ENCODE measurements at regions not wholly inside any gene's neighbourhood (a gene's known extent, or its start where the extent isn't known, plus 50 kb on each side); places are given as distances from the start of the nearest gene placed in this dataset.

DNA sequence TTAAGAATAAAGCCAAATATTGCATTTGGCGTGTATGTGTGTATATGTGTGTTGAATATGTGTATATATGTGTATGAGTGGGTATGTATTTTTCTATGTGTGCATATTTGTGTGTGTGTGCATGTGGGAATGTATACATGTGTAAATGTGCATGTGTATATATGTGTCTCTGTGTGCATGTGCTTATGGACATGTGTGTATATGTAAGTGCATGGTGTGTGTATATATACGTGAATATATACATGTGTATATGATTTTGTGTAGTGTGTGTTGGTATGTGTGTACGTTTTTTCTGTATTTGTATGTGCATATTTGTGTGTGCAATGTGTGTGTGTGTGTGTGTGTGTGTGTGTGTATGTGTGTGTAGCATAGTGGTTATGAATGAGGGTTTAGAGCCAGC lies 1021.0 kb downstream of the AACS start (continued):
- TF ChIP-seq, protein P1, sequence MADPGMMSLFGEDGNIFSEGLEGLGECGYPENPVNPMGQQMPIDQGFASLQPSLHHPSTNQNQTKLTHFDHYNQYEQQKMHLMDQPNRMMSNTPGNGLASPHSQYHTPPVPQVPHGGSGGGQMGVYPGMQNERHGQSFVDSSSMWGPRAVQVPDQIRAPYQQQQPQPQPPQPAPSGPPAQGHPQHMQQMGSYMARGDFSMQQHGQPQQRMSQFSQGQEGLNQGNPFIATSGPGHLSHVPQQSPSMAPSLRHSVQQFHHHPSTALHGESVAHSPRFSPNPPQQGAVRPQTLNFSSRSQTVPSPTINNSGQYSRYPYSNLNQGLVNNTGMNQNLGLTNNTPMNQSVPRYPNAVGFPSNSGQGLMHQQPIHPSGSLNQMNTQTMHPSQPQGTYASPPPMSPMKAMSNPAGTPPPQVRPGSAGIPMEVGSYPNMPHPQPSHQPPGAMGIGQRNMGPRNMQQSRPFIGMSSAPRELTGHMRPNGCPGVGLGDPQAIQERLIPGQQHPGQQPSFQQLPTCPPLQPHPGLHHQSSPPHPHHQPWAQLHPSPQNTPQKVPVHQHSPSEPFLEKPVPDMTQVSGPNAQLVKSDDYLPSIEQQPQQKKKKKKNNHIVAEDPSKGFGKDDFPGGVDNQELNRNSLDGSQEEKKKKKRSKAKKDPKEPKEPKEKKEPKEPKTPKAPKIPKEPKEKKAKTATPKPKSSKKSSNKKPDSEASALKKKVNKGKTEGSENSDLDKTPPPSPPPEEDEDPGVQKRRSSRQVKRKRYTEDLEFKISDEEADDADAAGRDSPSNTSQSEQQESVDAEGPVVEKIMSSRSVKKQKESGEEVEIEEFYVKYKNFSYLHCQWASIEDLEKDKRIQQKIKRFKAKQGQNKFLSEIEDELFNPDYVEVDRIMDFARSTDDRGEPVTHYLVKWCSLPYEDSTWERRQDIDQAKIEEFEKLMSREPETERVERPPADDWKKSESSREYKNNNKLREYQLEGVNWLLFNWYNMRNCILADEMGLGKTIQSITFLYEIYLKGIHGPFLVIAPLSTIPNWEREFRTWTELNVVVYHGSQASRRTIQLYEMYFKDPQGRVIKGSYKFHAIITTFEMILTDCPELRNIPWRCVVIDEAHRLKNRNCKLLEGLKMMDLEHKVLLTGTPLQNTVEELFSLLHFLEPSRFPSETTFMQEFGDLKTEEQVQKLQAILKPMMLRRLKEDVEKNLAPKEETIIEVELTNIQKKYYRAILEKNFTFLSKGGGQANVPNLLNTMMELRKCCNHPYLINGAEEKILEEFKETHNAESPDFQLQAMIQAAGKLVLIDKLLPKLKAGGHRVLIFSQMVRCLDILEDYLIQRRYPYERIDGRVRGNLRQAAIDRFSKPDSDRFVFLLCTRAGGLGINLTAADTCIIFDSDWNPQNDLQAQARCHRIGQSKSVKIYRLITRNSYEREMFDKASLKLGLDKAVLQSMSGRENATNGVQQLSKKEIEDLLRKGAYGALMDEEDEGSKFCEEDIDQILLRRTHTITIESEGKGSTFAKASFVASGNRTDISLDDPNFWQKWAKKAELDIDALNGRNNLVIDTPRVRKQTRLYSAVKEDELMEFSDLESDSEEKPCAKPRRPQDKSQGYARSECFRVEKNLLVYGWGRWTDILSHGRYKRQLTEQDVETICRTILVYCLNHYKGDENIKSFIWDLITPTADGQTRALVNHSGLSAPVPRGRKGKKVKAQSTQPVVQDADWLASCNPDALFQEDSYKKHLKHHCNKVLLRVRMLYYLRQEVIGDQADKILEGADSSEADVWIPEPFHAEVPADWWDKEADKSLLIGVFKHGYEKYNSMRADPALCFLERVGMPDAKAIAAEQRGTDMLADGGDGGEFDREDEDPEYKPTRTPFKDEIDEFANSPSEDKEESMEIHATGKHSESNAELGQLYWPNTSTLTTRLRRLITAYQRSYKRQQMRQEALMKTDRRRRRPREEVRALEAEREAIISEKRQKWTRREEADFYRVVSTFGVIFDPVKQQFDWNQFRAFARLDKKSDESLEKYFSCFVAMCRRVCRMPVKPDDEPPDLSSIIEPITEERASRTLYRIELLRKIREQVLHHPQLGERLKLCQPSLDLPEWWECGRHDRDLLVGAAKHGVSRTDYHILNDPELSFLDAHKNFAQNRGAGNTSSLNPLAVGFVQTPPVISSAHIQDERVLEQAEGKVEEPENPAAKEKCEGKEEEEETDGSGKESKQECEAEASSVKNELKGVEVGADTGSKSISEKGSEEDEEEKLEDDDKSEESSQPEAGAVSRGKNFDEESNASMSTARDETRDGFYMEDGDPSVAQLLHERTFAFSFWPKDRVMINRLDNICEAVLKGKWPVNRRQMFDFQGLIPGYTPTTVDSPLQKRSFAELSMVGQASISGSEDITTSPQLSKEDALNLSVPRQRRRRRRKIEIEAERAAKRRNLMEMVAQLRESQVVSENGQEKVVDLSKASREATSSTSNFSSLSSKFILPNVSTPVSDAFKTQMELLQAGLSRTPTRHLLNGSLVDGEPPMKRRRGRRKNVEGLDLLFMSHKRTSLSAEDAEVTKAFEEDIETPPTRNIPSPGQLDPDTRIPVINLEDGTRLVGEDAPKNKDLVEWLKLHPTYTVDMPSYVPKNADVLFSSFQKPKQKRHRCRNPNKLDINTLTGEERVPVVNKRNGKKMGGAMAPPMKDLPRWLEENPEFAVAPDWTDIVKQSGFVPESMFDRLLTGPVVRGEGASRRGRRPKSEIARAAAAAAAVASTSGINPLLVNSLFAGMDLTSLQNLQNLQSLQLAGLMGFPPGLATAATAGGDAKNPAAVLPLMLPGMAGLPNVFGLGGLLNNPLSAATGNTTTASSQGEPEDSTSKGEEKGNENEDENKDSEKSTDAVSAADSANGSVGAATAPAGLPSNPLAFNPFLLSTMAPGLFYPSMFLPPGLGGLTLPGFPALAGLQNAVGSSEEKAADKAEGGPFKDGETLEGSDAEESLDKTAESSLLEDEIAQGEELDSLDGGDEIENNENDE (IDR thresholded peaks at IDR 0.05; ENCODE audit: insufficient replicate concordance, low read length): no peak
- no peak for TF ChIP-seq SP4 (IDR thresholded peaks at IDR 0.05; ENCODE audit: low read length)
- TF ChIP-seq, protein P2, sequence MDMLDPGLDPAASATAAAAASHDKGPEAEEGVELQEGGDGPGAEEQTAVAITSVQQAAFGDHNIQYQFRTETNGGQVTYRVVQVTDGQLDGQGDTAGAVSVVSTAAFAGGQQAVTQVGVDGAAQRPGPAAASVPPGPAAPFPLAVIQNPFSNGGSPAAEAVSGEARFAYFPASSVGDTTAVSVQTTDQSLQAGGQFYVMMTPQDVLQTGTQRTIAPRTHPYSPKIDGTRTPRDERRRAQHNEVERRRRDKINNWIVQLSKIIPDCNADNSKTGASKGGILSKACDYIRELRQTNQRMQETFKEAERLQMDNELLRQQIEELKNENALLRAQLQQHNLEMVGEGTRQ (IDR thresholded peaks at IDR 0.05; ENCODE audit: low read length): no peak
